NT2/D1 (cell line): ENCODE measurements at regions not wholly inside any gene's neighbourhood (a gene's known extent, or its start where the extent isn't known, plus 50 kb on each side); places are given as distances from the start of the nearest gene placed in this dataset.

Experiments
- SUZ12 ChIP-seq: IDR thresholded peaks from 2 replicates; pipeline ENCODE4 v1.6.1; 2011; ENCODE audit not compliant: insufficient read length, insufficient read depth; ENCODE audit errors: extremely low read depth
- YY1 ChIP-seq: IDR thresholded peaks from 2 replicates; pipeline ENCODE4 v1.6.1; 2011; ENCODE audit not compliant: insufficient read length, insufficient read depth
- ZNF274 ChIP-seq: IDR thresholded peaks from 2 replicates; pipeline ENCODE4 v1.6.1; 2011; ENCODE audit warnings: mild to moderate bottlenecking, low read depth, low read length

GRCh38 chr1:8213676-8214075 is 104.2 kb upstream of the SLC45A1 start:
- TF ChIP-seq ZNF274 (no peak), SUZ12 (no peak), YY1 (no peak)
